ENCODE measurements at regions not wholly inside any gene's neighbourhood (a gene's known extent, or its start where the extent isn't known, plus 50 kb on each side); places are given as distances from the start of the nearest gene placed in this dataset.

DNA sequence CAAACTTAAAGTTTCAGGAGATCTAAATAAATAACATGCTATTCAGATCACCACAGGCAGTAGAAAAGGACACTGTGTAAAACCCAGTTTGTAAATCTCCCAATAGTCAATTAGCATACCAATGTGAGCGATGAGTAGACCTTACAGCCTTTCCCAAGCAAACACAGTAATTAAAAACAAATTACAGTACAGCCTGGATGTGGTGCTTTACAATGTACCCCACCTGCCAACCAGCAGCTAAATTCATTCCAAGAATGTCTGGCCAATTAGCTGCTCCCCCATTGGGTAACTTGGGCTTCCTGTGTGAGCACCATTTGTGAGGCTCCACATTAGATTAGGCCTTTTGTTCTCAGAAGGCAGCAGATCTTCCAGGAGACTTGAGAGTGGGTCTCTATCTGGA lies 635.0 kb downstream of the TBL1XR1 start:
- FAIRE-seq (no peak), DNase-seq (ENCODE audit: low read depth, low spot score) (no peak)
- no peaks in the 10 kb centered on the region for H3K9me3 ChIP-seq (ENCODE audit: control insufficient read depth, low read depth, low read length)
- H4K20me1 ChIP-seq (ENCODE audit: control insufficient read depth, extremely low read depth, insufficient read depth, low read length) = no peaks in the 10 kb centered on the region
- H3K9me1 ChIP-seq (ENCODE audit: control insufficient read depth, extremely low read depth, insufficient read depth, low read length) = no peaks in the 10 kb centered on the region
- no peak overlapping the region for H2AFZ ChIP-seq (ENCODE audit: control insufficient read depth, low read length)
- H3K4me2 ChIP-seq (ENCODE audit: control insufficient read depth, extremely low read depth, insufficient read depth, low read depth, low read length) = no peak overlapping the region
- dilution Hi-C loops (cut with MboI; ENCODE audit: extremely low pct_ligation_motif_present, low sequenced_read_pairs) = no loop called here
- H3K27ac ChIP-seq (ENCODE audit: control insufficient read depth, insufficient read depth, low read length) = no peak overlapping the region
- no peaks in the 10 kb centered on the region for H3K27me3 ChIP-seq (ENCODE audit: control insufficient read depth, extremely low read depth, insufficient read depth, low read length)
- H3K36me3 ChIP-seq (ENCODE audit: control insufficient read depth in 2 of 2, extremely low read depth in 1 of 2, insufficient read depth in 2 of 2, low read length in 2 of 2) = no peaks in the 10 kb centered on the region
- no peak overlapping the region for H3K9ac ChIP-seq (ENCODE audit: control insufficient read depth, extremely low read depth, insufficient read depth, low read length)
- H3K79me2 ChIP-seq (ENCODE audit: control insufficient read depth, insufficient read depth, low read length) = no peaks in the 10 kb centered on the region
- H3K4me3 ChIP-seq (ENCODE audit: control insufficient read depth in 2 of 3, extremely low read depth in 1 of 3, insufficient read depth in 2 of 3, low read depth in 1 of 3, low read length in 3 of 3) = no peak overlapping the region
- TF ChIP-seq, protein P1, sequence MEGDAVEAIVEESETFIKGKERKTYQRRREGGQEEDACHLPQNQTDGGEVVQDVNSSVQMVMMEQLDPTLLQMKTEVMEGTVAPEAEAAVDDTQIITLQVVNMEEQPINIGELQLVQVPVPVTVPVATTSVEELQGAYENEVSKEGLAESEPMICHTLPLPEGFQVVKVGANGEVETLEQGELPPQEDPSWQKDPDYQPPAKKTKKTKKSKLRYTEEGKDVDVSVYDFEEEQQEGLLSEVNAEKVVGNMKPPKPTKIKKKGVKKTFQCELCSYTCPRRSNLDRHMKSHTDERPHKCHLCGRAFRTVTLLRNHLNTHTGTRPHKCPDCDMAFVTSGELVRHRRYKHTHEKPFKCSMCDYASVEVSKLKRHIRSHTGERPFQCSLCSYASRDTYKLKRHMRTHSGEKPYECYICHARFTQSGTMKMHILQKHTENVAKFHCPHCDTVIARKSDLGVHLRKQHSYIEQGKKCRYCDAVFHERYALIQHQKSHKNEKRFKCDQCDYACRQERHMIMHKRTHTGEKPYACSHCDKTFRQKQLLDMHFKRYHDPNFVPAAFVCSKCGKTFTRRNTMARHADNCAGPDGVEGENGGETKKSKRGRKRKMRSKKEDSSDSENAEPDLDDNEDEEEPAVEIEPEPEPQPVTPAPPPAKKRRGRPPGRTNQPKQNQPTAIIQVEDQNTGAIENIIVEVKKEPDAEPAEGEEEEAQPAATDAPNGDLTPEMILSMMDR (optimal IDR thresholded peaks at IDR 0.05 in 1 of 3, IDR thresholded peaks at IDR 0.05 in 1 of 3, conservative IDR thresholded peaks at IDR 0.05 in 1 of 3; ENCODE audit: extremely low read depth in 1 of 3, insufficient read depth in 2 of 3, low read length in 3 of 3) = no peak
- no peak for TF ChIP-seq EZH2 (IDR thresholded peaks at IDR 0.05; ENCODE audit: low read length)
- H3K4me1 ChIP-seq (ENCODE audit: control insufficient read depth, extremely low read depth, insufficient read depth, low read length) = no peaks in the 10 kb centered on the region

GRCh38 chr3:176561826-176562225 lies 635.5 kb downstream of the TBL1XR1 start:
- dilution Hi-C loops (cut with MboI; ENCODE audit: extremely low pct_ligation_motif_present, low sequenced_read_pairs) = no loop called here
- FAIRE-seq = no peak
- H3K9ac ChIP-seq (ENCODE audit: control insufficient read depth, extremely low read depth, insufficient read depth, low read length) = no peak overlapping the region
- H2AFZ ChIP-seq (ENCODE audit: control insufficient read depth, low read length) = no peak overlapping the region
- H3K4me1 ChIP-seq (ENCODE audit: control insufficient read depth, extremely low read depth, insufficient read depth, low read length) = no peaks in the 10 kb centered on the region
- no peak for DNase-seq (ENCODE audit: low read depth, low spot score)
- H3K4me3 ChIP-seq (ENCODE audit: control insufficient read depth in 2 of 3, extremely low read depth in 1 of 3, insufficient read depth in 2 of 3, low read depth in 1 of 3, low read length in 3 of 3) = no peak overlapping the region
- TF ChIP-seq, protein P1 (optimal IDR thresholded peaks at IDR 0.05 in 1 of 3, IDR thresholded peaks at IDR 0.05 in 1 of 3, conservative IDR thresholded peaks at IDR 0.05 in 1 of 3; ENCODE audit: extremely low read depth in 1 of 3, insufficient read depth in 2 of 3, low read length in 3 of 3) = no peak
- TF ChIP-seq EZH2 (IDR thresholded peaks at IDR 0.05; ENCODE audit: low read length) = no peak
- H3K27ac ChIP-seq (ENCODE audit: control insufficient read depth, insufficient read depth, low read length) = no peak overlapping the region
- H4K20me1 ChIP-seq (ENCODE audit: control insufficient read depth, extremely low read depth, insufficient read depth, low read length) = no peaks in the 10 kb centered on the region
- H3K4me2 ChIP-seq (ENCODE audit: control insufficient read depth, extremely low read depth, insufficient read depth, low read depth, low read length) = no peak overlapping the region
- H3K9me3 ChIP-seq (ENCODE audit: control insufficient read depth, low read depth, low read length) = no peaks in the 10 kb centered on the region
- no peaks in the 10 kb centered on the region for H3K79me2 ChIP-seq (ENCODE audit: control insufficient read depth, insufficient read depth, low read length)
- H3K36me3 ChIP-seq (ENCODE audit: control insufficient read depth in 2 of 2, extremely low read depth in 1 of 2, insufficient read depth in 2 of 2, low read length in 2 of 2) = no peaks in the 10 kb centered on the region
- H3K9me1 ChIP-seq (ENCODE audit: control insufficient read depth, extremely low read depth, insufficient read depth, low read length) = no peaks in the 10 kb centered on the region
- no peaks in the 10 kb centered on the region for H3K27me3 ChIP-seq (ENCODE audit: control insufficient read depth, extremely low read depth, insufficient read depth, low read length)
